ENCODE measurements at regions not wholly inside any gene's neighbourhood (a gene's known extent, or its start where the extent isn't known, plus 50 kb on each side); places are given as distances from the start of the nearest gene placed in this dataset.

GRCh38 chr11:104655066-104655465 lies 243.2 kb downstream of the CASP12 start:
- TF ChIP-seq POLR2A (IDR thresholded peaks at IDR 0.05; ENCODE audit: low read depth, low read length) = no peak
- TF ChIP-seq POLR2AphosphoS5 (IDR thresholded peaks at IDR 0.05; ENCODE audit: low read depth, low read length) = no peak
- no peak for TF ChIP-seq PAX5 (IDR thresholded peaks at IDR 0.05; ENCODE audit: insufficient read depth, low read length, severe bottlenecking)
- TF ChIP-seq SPI1 (IDR thresholded peaks at IDR 0.05; ENCODE audit: low read depth, low read length) = no peak
- no peak for TF ChIP-seq TAF1 (IDR thresholded peaks at IDR 0.05; ENCODE audit: low read depth, low read length)
- no peak for TF ChIP-seq POU2F2 (IDR thresholded peaks at IDR 0.05; ENCODE audit: low read depth, low read length)
- DNase-seq (ENCODE audit: insufficient read length, low spot score) (no peak), FAIRE-seq (no peak)

DNA sequence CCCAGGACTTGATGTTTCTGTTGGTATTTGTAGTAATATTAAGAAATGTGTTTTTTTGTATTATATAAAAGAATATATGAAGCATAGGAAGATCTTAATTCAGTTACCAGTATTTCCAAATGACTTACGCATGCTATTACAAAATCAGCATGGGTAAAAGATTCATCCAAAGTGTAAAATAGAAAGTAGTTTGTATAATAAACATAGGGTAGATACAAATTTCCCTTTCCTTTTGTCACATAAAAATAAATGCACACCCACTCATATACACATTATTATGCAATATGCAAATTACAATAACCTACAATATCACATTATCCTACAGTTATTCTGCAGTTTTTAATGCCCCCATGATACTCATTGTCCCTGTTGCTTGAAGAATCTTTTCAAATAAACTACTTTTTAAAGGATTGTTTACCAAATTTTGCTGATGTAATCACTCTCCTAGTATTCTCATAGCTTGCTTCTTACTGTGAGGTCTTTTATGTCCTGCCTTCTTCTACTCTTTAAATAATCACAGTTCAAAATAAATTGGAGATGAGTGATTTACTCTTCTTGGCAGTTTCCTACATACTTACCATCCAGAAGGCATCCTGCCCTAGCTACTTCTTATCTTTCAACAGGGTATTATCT lies 244.0 kb downstream of the CASP12 start:
- DNase-seq (ENCODE audit: insufficient read length, low spot score) = no peak
- no peak for TF ChIP-seq PAX5 (IDR thresholded peaks at IDR 0.05; ENCODE audit: insufficient read depth, low read length, severe bottlenecking)
- TF ChIP-seq POU2F2 (IDR thresholded peaks at IDR 0.05; ENCODE audit: low read depth, low read length) = no peak
- no peak for TF ChIP-seq TAF1 (IDR thresholded peaks at IDR 0.05; ENCODE audit: low read depth, low read length)
- TF ChIP-seq POLR2A (IDR thresholded peaks at IDR 0.05; ENCODE audit: low read depth, low read length) = no peak
- TF ChIP-seq POLR2AphosphoS5 (IDR thresholded peaks at IDR 0.05; ENCODE audit: low read depth, low read length) = no peak
- TF ChIP-seq SPI1 (IDR thresholded peaks at IDR 0.05; ENCODE audit: low read depth, low read length) = no peak
- no peak for FAIRE-seq

DNA sequence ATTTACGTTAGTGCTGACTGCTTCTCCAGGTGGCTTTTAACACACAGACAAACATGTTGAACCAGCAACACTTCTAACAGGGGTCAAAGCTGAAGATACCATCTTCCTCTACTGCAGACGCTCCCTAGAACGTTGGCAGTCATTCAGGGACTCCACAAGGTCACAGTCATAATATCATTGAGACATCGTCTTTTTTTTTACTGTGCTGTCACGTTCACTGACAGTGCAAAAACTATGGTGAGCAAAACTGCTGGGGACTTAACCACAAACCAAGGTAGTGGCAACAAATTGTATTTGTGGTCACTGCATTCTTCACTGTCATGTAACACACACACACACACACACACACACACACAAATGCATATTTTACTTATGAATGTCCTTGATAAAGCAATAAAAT lies 244.9 kb downstream of the CASP12 start:
- DNase-seq (ENCODE audit: insufficient read length, low spot score) (no peak), FAIRE-seq (no peak)
- no peak for TF ChIP-seq TAF1 (IDR thresholded peaks at IDR 0.05; ENCODE audit: low read depth, low read length)

DNA sequence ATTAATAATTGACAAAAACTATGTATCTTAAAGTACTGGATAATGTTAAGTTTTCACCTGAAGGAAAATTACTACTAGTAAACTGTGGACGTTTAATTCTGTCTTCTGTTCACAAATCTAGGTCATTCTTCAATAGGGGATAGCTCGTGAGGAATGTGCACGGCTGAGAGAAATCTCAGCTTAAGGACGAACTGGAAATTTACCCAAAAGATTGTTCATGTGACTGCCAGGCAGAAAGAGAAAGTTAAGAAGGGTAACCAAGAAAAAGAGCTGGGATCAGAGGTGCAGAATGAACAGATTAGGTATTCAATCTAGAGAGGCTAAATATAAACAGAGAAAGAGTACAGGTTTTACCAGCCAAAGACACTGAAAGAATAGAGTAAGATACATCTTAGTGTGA lies 245.3 kb downstream of the CASP12 start:
- DNase-seq (ENCODE audit: insufficient read length, low spot score) = no peak
- TF ChIP-seq POLR2AphosphoS5 (IDR thresholded peaks at IDR 0.05; ENCODE audit: low read depth, low read length) (no peak), SPI1 (IDR thresholded peaks at IDR 0.05; ENCODE audit: low read depth, low read length) (no peak)
- no peak for FAIRE-seq

DNA sequence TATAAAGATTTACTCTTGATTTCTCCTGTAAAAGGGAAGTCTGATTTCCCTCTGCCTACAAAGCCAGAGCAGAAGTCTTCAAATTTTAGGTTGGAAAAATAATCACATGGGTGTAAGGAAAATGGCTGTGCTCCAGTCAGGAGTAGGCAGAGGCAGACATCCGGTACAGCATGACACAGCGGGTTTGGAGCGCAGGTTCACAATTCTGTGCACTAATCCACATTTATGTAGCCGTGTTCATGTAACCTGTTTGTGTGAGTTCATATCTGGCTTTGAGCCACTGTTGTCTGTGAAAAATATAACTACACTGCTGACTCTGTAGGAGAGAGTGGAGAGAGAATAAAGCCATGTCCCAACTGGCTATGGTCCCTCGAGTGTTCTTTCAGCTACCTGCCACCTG lies 248.0 kb downstream of the CASP12 start:
- DNase-seq (ENCODE audit: insufficient read length, low spot score) (no peak), FAIRE-seq (no peak)
- TF ChIP-seq SPI1 (IDR thresholded peaks at IDR 0.05; ENCODE audit: low read depth, low read length) = no peak
- TF ChIP-seq PAX5 (IDR thresholded peaks at IDR 0.05; ENCODE audit: insufficient read depth, low read length, severe bottlenecking) = no peak
- no peak for TF ChIP-seq POU2F2 (IDR thresholded peaks at IDR 0.05; ENCODE audit: low read depth, low read length)
- TF ChIP-seq TAF1 (IDR thresholded peaks at IDR 0.05; ENCODE audit: low read depth, low read length) = no peak
- no peak for TF ChIP-seq POLR2A (IDR thresholded peaks at IDR 0.05; ENCODE audit: low read depth, low read length)
- no peak for TF ChIP-seq POLR2AphosphoS5 (IDR thresholded peaks at IDR 0.05; ENCODE audit: low read depth, low read length)

GRCh38 chr11:104649002-104649401 lies 249.3 kb downstream of the CASP12 start:
- DNase-seq (ENCODE audit: insufficient read length, low spot score) (no peak), FAIRE-seq (no peak)
- TF ChIP-seq PAX5 (IDR thresholded peaks at IDR 0.05; ENCODE audit: insufficient read depth, low read length, severe bottlenecking) = no peak
- no peak for TF ChIP-seq TAF1 (IDR thresholded peaks at IDR 0.05; ENCODE audit: low read depth, low read length)
- no peak for TF ChIP-seq SPI1 (IDR thresholded peaks at IDR 0.05; ENCODE audit: low read depth, low read length)
- no peak for TF ChIP-seq POU2F2 (IDR thresholded peaks at IDR 0.05; ENCODE audit: low read depth, low read length)

DNA sequence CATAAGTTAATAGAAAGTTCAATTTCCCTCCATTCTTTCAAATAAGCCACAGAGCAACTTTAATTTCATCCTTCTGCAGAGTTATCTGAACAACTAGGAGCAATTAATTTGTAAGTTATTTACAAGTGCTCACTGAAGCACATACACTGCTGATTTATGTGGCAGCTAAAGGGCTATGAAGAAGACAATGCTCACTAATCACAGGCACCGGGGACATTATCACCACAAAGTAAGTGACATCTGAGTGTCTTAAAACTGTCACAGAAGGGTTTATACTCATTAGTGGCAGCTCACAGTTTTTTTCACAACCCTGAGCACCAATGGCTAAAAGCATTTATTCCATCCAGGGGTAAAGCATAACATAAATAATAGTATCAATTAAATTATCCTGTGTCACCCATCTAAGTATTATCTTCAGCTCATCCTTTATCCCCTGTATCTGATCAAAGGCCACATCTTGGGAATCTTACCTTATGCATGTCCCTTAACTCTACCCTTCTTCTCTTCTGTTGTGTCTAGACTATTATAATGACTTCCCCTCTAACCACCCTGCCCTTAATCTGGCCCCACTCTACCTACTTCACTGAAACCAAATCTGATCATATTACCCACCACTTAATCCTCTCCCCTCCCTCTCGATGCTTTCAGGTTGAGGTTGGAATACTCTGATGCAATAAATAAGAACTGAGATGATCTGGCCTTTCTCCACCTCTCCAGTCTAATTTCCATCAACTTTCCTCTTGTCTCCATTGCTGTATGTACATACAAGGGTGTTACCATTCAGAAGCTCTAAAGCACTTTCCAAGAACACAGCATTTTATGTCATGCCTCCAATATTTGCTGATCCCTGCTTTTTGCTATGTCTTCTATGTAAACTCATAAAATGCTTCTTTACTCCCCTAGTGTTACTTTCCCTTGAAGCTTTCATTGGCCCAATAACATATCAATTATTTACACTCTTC lies 252.7 kb downstream of the CASP12 start:
- no peak for TF ChIP-seq POLR2A (IDR thresholded peaks at IDR 0.05; ENCODE audit: low read depth, low read length)
- no peak for TF ChIP-seq TAF1 (IDR thresholded peaks at IDR 0.05; ENCODE audit: low read depth, low read length)
- no peak for TF ChIP-seq PAX5 (IDR thresholded peaks at IDR 0.05; ENCODE audit: insufficient read depth, low read length, severe bottlenecking)
- TF ChIP-seq SPI1 (IDR thresholded peaks at IDR 0.05; ENCODE audit: low read depth, low read length) = no peak
- TF ChIP-seq POLR2AphosphoS5 (IDR thresholded peaks at IDR 0.05; ENCODE audit: low read depth, low read length) = no peak
- TF ChIP-seq POU2F2 (IDR thresholded peaks at IDR 0.05; ENCODE audit: low read depth, low read length) = no peak
- DNase-seq (ENCODE audit: insufficient read length, low spot score) (no peak), FAIRE-seq (no peak)

GRCh38 chr11:104637662-104638170 lies 260.5 kb downstream of the CASP12 start:
- no peak for DNase-seq (ENCODE audit: insufficient read length, low spot score)
- TF ChIP-seq POU2F2 (IDR thresholded peaks at IDR 0.05; ENCODE audit: low read depth, low read length) = no peak
- TF ChIP-seq TAF1 (IDR thresholded peaks at IDR 0.05; ENCODE audit: low read depth, low read length) = no peak
- no peak for TF ChIP-seq POLR2AphosphoS5 (IDR thresholded peaks at IDR 0.05; ENCODE audit: low read depth, low read length)
- TF ChIP-seq SPI1 (IDR thresholded peaks at IDR 0.05; ENCODE audit: low read depth, low read length) = no peak
- no peak for TF ChIP-seq POLR2A (IDR thresholded peaks at IDR 0.05; ENCODE audit: low read depth, low read length)
- no peak for TF ChIP-seq PAX5 (IDR thresholded peaks at IDR 0.05; ENCODE audit: insufficient read depth, low read length, severe bottlenecking)
- FAIRE-seq = no peak

GRCh38 chr11:104633226-104633625 lies 265.0 kb downstream of the CASP12 start:
- FAIRE-seq (no peak), DNase-seq (ENCODE audit: insufficient read length, low spot score) (no peak)
- no peak for TF ChIP-seq SPI1 (IDR thresholded peaks at IDR 0.05; ENCODE audit: low read depth, low read length)
- TF ChIP-seq PAX5 (IDR thresholded peaks at IDR 0.05; ENCODE audit: insufficient read depth, low read length, severe bottlenecking) = no peak
- TF ChIP-seq POLR2AphosphoS5 (IDR thresholded peaks at IDR 0.05; ENCODE audit: low read depth, low read length) = no peak
- TF ChIP-seq POLR2A (IDR thresholded peaks at IDR 0.05; ENCODE audit: low read depth, low read length) = no peak
- TF ChIP-seq TAF1 (IDR thresholded peaks at IDR 0.05; ENCODE audit: low read depth, low read length) = no peak
- no peak for TF ChIP-seq POU2F2 (IDR thresholded peaks at IDR 0.05; ENCODE audit: low read depth, low read length)

All from GM12891 (cell line).